Inferior parietal cortex (tissue), 1 donor: ENCODE measurements at regions not wholly inside any gene's neighbourhood (a gene's known extent, or its start where the extent isn't known, plus 50 kb on each side); places are given as distances from the start of the nearest gene placed in this dataset.

Source experiments
- DNase-seq: peaks from one replicate; pipeline ENCODE4 v3.0.0-alpha.2; 2016; ENCODE audit errors: extremely low spot score

GRCh38 chrX:36436361-36436760, 516.8 kb downstream of the CFAP47 start:
- DNase-seq: no peak

- DNase-seq: no peak
Observed at GRCh38 chrX:36443007-36443406, 523.5 kb downstream of the CFAP47 start.

- peak; percentile 14 for DNase-seq
Observed at GRCh38 chrX:36445566-36445965, 526.0 kb downstream of the CFAP47 start.

- no peak for DNase-seq
Observed at GRCh38 chrX:36462142-36462541, 542.6 kb downstream of the CFAP47 start.

- DNase-seq: no peak
Observed at GRCh38 chrX:36480441-36480990, 527.6 kb upstream of the FAM47C start.

GRCh38 chrX:36501169-36501702, 506.9 kb upstream of the FAM47C start:
- no peak for DNase-seq

GRCh38 chrX:36504625-36505024, 503.5 kb upstream of the FAM47C start:
- no peak for DNase-seq

GRCh38 chrX:36508042-36508441, 500.1 kb upstream of the FAM47C start:
- no peak for DNase-seq

GRCh38 chrX:36510736-36511135, 497.4 kb upstream of the FAM47C start:
- DNase-seq: no peak

GRCh38 chrX:36528661-36529060, 479.5 kb upstream of the FAM47C start:
- peak; percentile 2 for DNase-seq

GRCh38 chrX:36534900-36535299, 473.3 kb upstream of the FAM47C start:
- no peak for DNase-seq

- no peak for DNase-seq
Observed at GRCh38 chrX:36543499-36543898, 464.7 kb upstream of the FAM47C start.

GRCh38 chrX:36562986-36563385, 445.2 kb upstream of the FAM47C start:
- DNase-seq: no peak

- DNase-seq: no peak
Observed at GRCh38 chrX:36568946-36569345, 439.2 kb upstream of the FAM47C start.

- no peak for DNase-seq
Observed at GRCh38 chrX:36573720-36574119, 434.4 kb upstream of the FAM47C start.

GRCh38 chrX:36575670-36576069, 432.5 kb upstream of the FAM47C start:
- DNase-seq: no peak

GRCh38 chrX:36577006-36577405, 431.2 kb upstream of the FAM47C start:
- DNase-seq: no peak

- no peak for DNase-seq
Observed at GRCh38 chrX:36581030-36581429, 427.1 kb upstream of the FAM47C start.

GRCh38 chrX:36583674-36584073, 424.5 kb upstream of the FAM47C start:
- no peak for DNase-seq

- DNase-seq: no peak
Observed at GRCh38 chrX:36609616-36610585, 398.3 kb upstream of the FAM47C start.

GRCh38 chrX:36626898-36627297, 381.3 kb upstream of the FAM47C start:
- DNase-seq: no peak

GRCh38 chrX:36640232-36640631, 367.9 kb upstream of the FAM47C start:
- no peak for DNase-seq

GRCh38 chrX:36642052-36642451, 366.1 kb upstream of the FAM47C start:
- no peak for DNase-seq
